ENCODE measurements at regions not wholly inside any gene's neighbourhood (a gene's known extent, or its start where the extent isn't known, plus 50 kb on each side); places are given as distances from the start of the nearest gene placed in this dataset.

GRCh38 chr5:60350794-60351193, 349.2 kb downstream of the DEPDC1B start:
- TF ChIP-seq CTCF (conservative IDR thresholded peaks at IDR 0.05 in 1 of 2, IDR thresholded peaks at IDR 0.05 in 1 of 2; ENCODE audit: low read depth in 1 of 2, low read length in 2 of 2) (no peak), EZH2 (IDR thresholded peaks at IDR 0.05; ENCODE audit: low read length, missing control alignments) (no peak)
